HG03159 (cell line): ENCODE measurements at regions not wholly inside any gene's neighbourhood (a gene's known extent, or its start where the extent isn't known, plus 50 kb on each side); places are given as distances from the start of the nearest gene placed in this dataset.
"Not testable (repeated sequence)": the region's sequence is repeated elsewhere in the genome, so short reads cannot be mapped to it uniquely, and the experiment has no call there.

Source experiments
- ATAC-seq: cut with Tn5 transposase; IDR thresholded peaks from one replicate; pipeline ENCODE4 v1.9.1; 2021; ENCODE audit warnings: mild to moderate bottlenecking, moderate library complexity; ENCODE audit not compliant: unreplicated experiment

GRCh38 chr6:4341078-4341797 is 205.9 kb upstream of the ECI2 start:
- no peak for ATAC-seq

GRCh38 chr6:4340544-4340943 is 205.2 kb upstream of the ECI2 start:
- ATAC-seq, result no peak

GRCh38 chr6:4338884-4339283 is 203.5 kb upstream of the ECI2 start:
- ATAC-seq, result no peak

- no peak for ATAC-seq
Measured at GRCh38 chr6:4336778-4337442, 201.5 kb upstream of the ECI2 start.

- ATAC-seq, result no peak
Measured at GRCh38 chr6:4336084-4336483, 200.7 kb upstream of the ECI2 start.

- ATAC-seq, result not testable (repeated sequence)
Measured at GRCh38 chr6:4334158-4334740, 198.9 kb upstream of the ECI2 start.

- ATAC-seq, result no peak
Measured at GRCh38 chr6:4327841-4328240, 192.5 kb upstream of the ECI2 start.

- ATAC-seq, result no peak
Measured at GRCh38 chr6:4324746-4325145, 189.4 kb upstream of the ECI2 start.

- no peak for ATAC-seq
Measured at GRCh38 chr6:4323322-4323721, 187.9 kb upstream of the ECI2 start.

- ATAC-seq, result no peak
Measured at GRCh38 chr6:4322846-4323309, 187.5 kb upstream of the ECI2 start.

GRCh38 chr6:4322134-4322845 is 186.9 kb upstream of the ECI2 start:
- no peak for ATAC-seq

- no peak for ATAC-seq
Measured at GRCh38 chr6:4320860-4321259, 185.5 kb upstream of the ECI2 start.

- no peak for ATAC-seq
Measured at GRCh38 chr6:4319981-4320683, 184.8 kb upstream of the ECI2 start.

GRCh38 chr6:4318321-4318720 is 182.9 kb upstream of the ECI2 start:
- ATAC-seq, result no peak

- no peak for ATAC-seq
Measured at GRCh38 chr6:4316867-4317400, 181.6 kb upstream of the ECI2 start.

GRCh38 chr6:4314201-4314707 is 178.9 kb upstream of the ECI2 start:
- no peak for ATAC-seq

- ATAC-seq, result no peak
Measured at GRCh38 chr6:4313044-4313686, 177.8 kb upstream of the ECI2 start.

- ATAC-seq, result no peak
Measured at GRCh38 chr6:4311976-4312860, 176.8 kb upstream of the ECI2 start.

- ATAC-seq, result no peak
Measured at GRCh38 chr6:4309540-4309939, 174.2 kb upstream of the ECI2 start.
